ENCODE measurements at regions not wholly inside any gene's neighbourhood (a gene's known extent, or its start where the extent isn't known, plus 50 kb on each side); places are given as distances from the start of the nearest gene placed in this dataset.

- no peaks in the 10 kb centered on the region for H3K79me2 ChIP-seq (ENCODE audit: control insufficient read depth, insufficient read depth, low read length)
- DNase-seq (ENCODE audit: low read depth, low spot score) (no peak), FAIRE-seq (no peak)
- no peak overlapping the region for H2AFZ ChIP-seq (ENCODE audit: control insufficient read depth, low read length)
- no peaks in the 10 kb centered on the region for H3K4me1 ChIP-seq (ENCODE audit: control insufficient read depth, extremely low read depth, insufficient read depth, low read length)
- H3K9me1 ChIP-seq (ENCODE audit: control insufficient read depth, extremely low read depth, insufficient read depth, low read length): no peaks in the 10 kb centered on the region
- H4K20me1 ChIP-seq (ENCODE audit: control insufficient read depth, extremely low read depth, insufficient read depth, low read length): no peaks in the 10 kb centered on the region
- dilution Hi-C loops (cut with MboI; ENCODE audit: extremely low pct_ligation_motif_present, low sequenced_read_pairs): no loop called here
- H3K9ac ChIP-seq (ENCODE audit: control insufficient read depth, extremely low read depth, insufficient read depth, low read length): no peak overlapping the region
- no peak overlapping the region for H3K4me3 ChIP-seq (ENCODE audit: control insufficient read depth in 2 of 3, extremely low read depth in 1 of 3, insufficient read depth in 2 of 3, low read depth in 1 of 3, low read length in 3 of 3)
- no peak overlapping the region for H3K27ac ChIP-seq (ENCODE audit: control insufficient read depth, insufficient read depth, low read length)
- TF ChIP-seq CTCF (optimal IDR thresholded peaks at IDR 0.05 in 1 of 3, IDR thresholded peaks at IDR 0.05 in 1 of 3, conservative IDR thresholded peaks at IDR 0.05 in 1 of 3; ENCODE audit: extremely low read depth in 1 of 3, insufficient read depth in 2 of 3, low read length in 3 of 3): no peak
- no peak for TF ChIP-seq EZH2 (IDR thresholded peaks at IDR 0.05; ENCODE audit: low read length)
- H3K9me3 ChIP-seq (ENCODE audit: control insufficient read depth, low read depth, low read length): no peaks in the 10 kb centered on the region
- no peaks in the 10 kb centered on the region for H3K36me3 ChIP-seq (ENCODE audit: control insufficient read depth in 2 of 2, extremely low read depth in 1 of 2, insufficient read depth in 2 of 2, low read length in 2 of 2)
- no peaks in the 10 kb centered on the region for H3K27me3 ChIP-seq (ENCODE audit: control insufficient read depth, extremely low read depth, insufficient read depth, low read length)
- H3K4me2 ChIP-seq (ENCODE audit: control insufficient read depth, extremely low read depth, insufficient read depth, low read depth, low read length): no peak overlapping the region
These were observed 349.0 kb upstream of the MPDZ start for GRCh38 chr9:13628526-13628925.

GRCh38 chr9:13627502-13627901, 348.0 kb upstream of the MPDZ start:
- H3K27ac ChIP-seq (ENCODE audit: control insufficient read depth, insufficient read depth, low read length): no peak overlapping the region
- DNase-seq (ENCODE audit: low read depth, low spot score) (no peak), FAIRE-seq (no peak)
- H3K36me3 ChIP-seq (ENCODE audit: control insufficient read depth in 2 of 2, extremely low read depth in 1 of 2, insufficient read depth in 2 of 2, low read length in 2 of 2): no peaks in the 10 kb centered on the region
- no peaks in the 10 kb centered on the region for H3K79me2 ChIP-seq (ENCODE audit: control insufficient read depth, insufficient read depth, low read length)
- H4K20me1 ChIP-seq (ENCODE audit: control insufficient read depth, extremely low read depth, insufficient read depth, low read length): no peaks in the 10 kb centered on the region
- H3K4me1 ChIP-seq (ENCODE audit: control insufficient read depth, extremely low read depth, insufficient read depth, low read length): no peaks in the 10 kb centered on the region
- no peak overlapping the region for H3K4me3 ChIP-seq (ENCODE audit: control insufficient read depth in 2 of 3, extremely low read depth in 1 of 3, insufficient read depth in 2 of 3, low read depth in 1 of 3, low read length in 3 of 3)
- no peaks in the 10 kb centered on the region for H3K9me1 ChIP-seq (ENCODE audit: control insufficient read depth, extremely low read depth, insufficient read depth, low read length)
- TF ChIP-seq EZH2 (IDR thresholded peaks at IDR 0.05; ENCODE audit: low read length) (no peak), CTCF (optimal IDR thresholded peaks at IDR 0.05 in 1 of 3, IDR thresholded peaks at IDR 0.05 in 1 of 3, conservative IDR thresholded peaks at IDR 0.05 in 1 of 3; ENCODE audit: extremely low read depth in 1 of 3, insufficient read depth in 2 of 3, low read length in 3 of 3) (no peak)
- dilution Hi-C loops (cut with MboI; ENCODE audit: extremely low pct_ligation_motif_present, low sequenced_read_pairs): no loop called here
- no peak overlapping the region for H2AFZ ChIP-seq (ENCODE audit: control insufficient read depth, low read length)
- H3K9ac ChIP-seq (ENCODE audit: control insufficient read depth, extremely low read depth, insufficient read depth, low read length): no peak overlapping the region
- no peaks in the 10 kb centered on the region for H3K9me3 ChIP-seq (ENCODE audit: control insufficient read depth, low read depth, low read length)
- H3K4me2 ChIP-seq (ENCODE audit: control insufficient read depth, extremely low read depth, insufficient read depth, low read depth, low read length): no peak overlapping the region
- no peaks in the 10 kb centered on the region for H3K27me3 ChIP-seq (ENCODE audit: control insufficient read depth, extremely low read depth, insufficient read depth, low read length)

Measured in keratinocyte (primary cell).